ENCODE measurements at regions not wholly inside any gene's neighbourhood (a gene's known extent, or its start where the extent isn't known, plus 50 kb on each side); places are given as distances from the start of the nearest gene placed in this dataset.

DNA sequence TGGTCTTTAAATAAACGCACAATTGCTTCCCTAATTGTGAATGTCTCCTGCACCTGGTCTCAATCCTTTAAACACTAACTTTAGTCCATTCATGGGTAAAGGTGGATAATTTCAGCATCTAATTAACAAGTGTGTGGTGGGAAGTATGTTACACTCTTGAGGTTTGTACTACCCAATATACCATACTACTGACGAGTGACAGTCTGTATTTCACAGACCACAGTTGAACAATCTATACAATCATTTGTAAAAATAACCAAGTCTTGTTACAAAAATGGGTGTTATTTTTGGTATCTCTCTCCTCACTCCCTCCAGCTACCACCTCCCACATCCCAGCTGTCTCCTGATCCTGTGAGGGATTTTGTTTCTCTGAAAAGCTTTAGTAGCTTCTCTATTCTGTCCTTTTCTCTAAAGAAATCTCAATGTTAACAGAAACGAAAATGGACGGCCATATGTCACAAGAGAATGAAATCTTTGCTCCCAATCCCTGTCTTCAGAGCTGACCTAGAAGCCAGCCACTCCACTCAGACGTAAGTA is 62.3 kb upstream of the ZNF366 start:
- no peak for TF ChIP-seq POLR2AphosphoS5 (IDR thresholded peaks at IDR 0.05)
- TF ChIP-seq POLR2A (IDR thresholded peaks at IDR 0.05): no peak
- TF ChIP-seq, protein P1, sequence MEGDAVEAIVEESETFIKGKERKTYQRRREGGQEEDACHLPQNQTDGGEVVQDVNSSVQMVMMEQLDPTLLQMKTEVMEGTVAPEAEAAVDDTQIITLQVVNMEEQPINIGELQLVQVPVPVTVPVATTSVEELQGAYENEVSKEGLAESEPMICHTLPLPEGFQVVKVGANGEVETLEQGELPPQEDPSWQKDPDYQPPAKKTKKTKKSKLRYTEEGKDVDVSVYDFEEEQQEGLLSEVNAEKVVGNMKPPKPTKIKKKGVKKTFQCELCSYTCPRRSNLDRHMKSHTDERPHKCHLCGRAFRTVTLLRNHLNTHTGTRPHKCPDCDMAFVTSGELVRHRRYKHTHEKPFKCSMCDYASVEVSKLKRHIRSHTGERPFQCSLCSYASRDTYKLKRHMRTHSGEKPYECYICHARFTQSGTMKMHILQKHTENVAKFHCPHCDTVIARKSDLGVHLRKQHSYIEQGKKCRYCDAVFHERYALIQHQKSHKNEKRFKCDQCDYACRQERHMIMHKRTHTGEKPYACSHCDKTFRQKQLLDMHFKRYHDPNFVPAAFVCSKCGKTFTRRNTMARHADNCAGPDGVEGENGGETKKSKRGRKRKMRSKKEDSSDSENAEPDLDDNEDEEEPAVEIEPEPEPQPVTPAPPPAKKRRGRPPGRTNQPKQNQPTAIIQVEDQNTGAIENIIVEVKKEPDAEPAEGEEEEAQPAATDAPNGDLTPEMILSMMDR (IDR thresholded peaks at IDR 0.05 in 8 of 11, conservative IDR thresholded peaks at IDR 0.05 in 3 of 11): no peak
